Esophagus muscularis mucosa (tissue), 4 donors: ENCODE measurements at regions not wholly inside any gene's neighbourhood (a gene's known extent, or its start where the extent isn't known, plus 50 kb on each side); places are given as distances from the start of the nearest gene placed in this dataset.
"Not testable (repeated sequence)": the region's sequence is repeated elsewhere in the genome, so short reads cannot be mapped to it uniquely, and the experiment has no call there.

ENCODE experiments used
- DNase-seq: peaks from one replicate; pipeline ENCODE4 v3.0.0-alpha.2; 2017; ENCODE audit errors: extremely low spot score
- H3K27ac ChIP-seq, 4 donors: fragments of 200-600 bp; sonication (generic); replicated peaks in 1 of 4; 1 replicate in 3 of 4; 2 replicates in 1 of 4; pipeline ENCODE4 v1.5.1; 2016 to 2019; ENCODE audit warnings: mild to moderate bottlenecking in 1 of 4
- H3K27me3 ChIP-seq, 4 donors: fragments of 200-600 bp; sonication (generic); one replicate each; pipeline versions ENCODE4 v1.5.1 to v1.6.0; 2016 to 2019
- H3K36me3 ChIP-seq, 4 donors: fragments of 200-600 bp; sonication (generic); one replicate each; pipeline ENCODE4 v1.5.1; 2016 to 2019
- H3K4me1 ChIP-seq, 4 donors: fragments of 200-600 bp; sonication (generic); one replicate each; pipeline ENCODE4 v1.5.1; 2016 to 2019
- H3K4me3 ChIP-seq, 4 donors: fragments of 200-600 bp; sonication (generic); 1 replicate in 2 of 4; 2 replicates in 2 of 4; pipeline ENCODE4 v1.5.1; 2016 to 2019; ENCODE audit warnings: mild to moderate bottlenecking in 4 of 4, moderate library complexity in 1 of 4
- H3K9me3 ChIP-seq, 4 donors: fragments of 200-600 bp; sonication (generic); 1 replicate in 3 of 4; 2 replicates in 1 of 4; pipeline ENCODE4 v1.5.1; 2016 to 2019
- CTCF ChIP-seq, 3 experiments: fragments of 200-600 bp in 2 of 3; fragments of 450-650 bp in 1 of 3; sonication (generic) in 2 of 3; IDR thresholded peaks; one replicate each; pipeline ENCODE4 v1.5.1; 2017 to 2019; ENCODE audit warnings: antibody characterized with exemption in 3 of 3, mild to moderate bottlenecking in 2 of 3, moderate library complexity in 1 of 3
- EP300 ChIP-seq: sonication (generic); formaldehyde crosslinking; IDR thresholded peaks from one replicate; pipeline ENCODE4 v1.6.1; 2017; ENCODE audit warnings: antibody characterized with exemption
- POLR2A ChIP-seq: fragments of 450-650 bp; IDR thresholded peaks from one replicate; pipeline ENCODE4 v1.6.1; 2017; ENCODE audit warnings: antibody characterized with exemption, moderate library complexity, mild to moderate bottlenecking, low read depth
- POLR2AphosphoS5 ChIP-seq, 2 donors: sonication (generic); formaldehyde crosslinking; IDR thresholded peaks; one replicate each; pipeline ENCODE4 v1.6.1; 2017; ENCODE audit warnings: antibody characterized with exemption in 2 of 2
- WGBS: methylation state at CpG from one replicate; pipeline ENCODE4 v1.1.5; 2018; 5-methylcytosine and 5-hydroxymethylcytosine counted together
- intact Hi-C: fragments of 100-400 bp; cut with DNase I; formaldehyde crosslinking; loops from one replicate; pipeline ENCODE4 v1.15.1; 2023

- H3K27ac ChIP-seq: no peak overlapping the region
- no peaks in the 10 kb centered on the region for H3K27me3 ChIP-seq
- no peak for DNase-seq
- H3K4me1 ChIP-seq: no peaks in the 10 kb centered on the region
- intact Hi-C loops: no loop called here
- H3K9me3 ChIP-seq: no peaks in the 10 kb centered on the region
- TF ChIP-seq EP300: no peak
- TF ChIP-seq POLR2A: no peak
- TF ChIP-seq POLR2AphosphoS5 (IDR thresholded peaks at IDR 0.05): no peak
- TF ChIP-seq CTCF (IDR thresholded peaks at IDR 0.05): no peak
- H3K4me3 ChIP-seq: no peak overlapping the region
- no peaks in the 10 kb centered on the region for H3K36me3 ChIP-seq
- WGBS: 91% methylated on average over 5 of the region's 5 CpGs
Measured at GRCh38 chr11:38710262-38710661, 2112.2 kb upstream of the RAG2 start.

GRCh38 chr11:38700111-38700510 lies 2102.1 kb upstream of the RAG2 start:
- Histone ChIP-seq H3K36me3 (no peaks in the 10 kb centered on the region), H3K9me3 (no peaks in the 10 kb centered on the region), H3K4me3 (no peak overlapping the region), H3K27me3 (no peaks in the 10 kb centered on the region), H3K4me1 (no peaks in the 10 kb centered on the region), H3K27ac (no peak overlapping the region)
- TF ChIP-seq EP300 (no peak), POLR2A (no peak), POLR2AphosphoS5 (IDR thresholded peaks at IDR 0.05) (no peak), CTCF (IDR thresholded peaks at IDR 0.05) (no peak)
- WGBS: 67% methylated on average over 2 of the region's 2 CpGs
- intact Hi-C loops: no loop called here
- no peak for DNase-seq

- H3K4me3 ChIP-seq: no peak overlapping the region
Measured at GRCh38 chr11:38693306-38693705, 2095.3 kb upstream of the RAG2 start.

GRCh38 chr11:38690211-38690610 lies 2092.2 kb upstream of the RAG2 start:
- H3K27me3 ChIP-seq, H3K9me3 ChIP-seq, H3K27ac ChIP-seq, H3K4me3 ChIP-seq, H3K36me3 ChIP-seq, H3K4me1 ChIP-seq, DNase-seq, intact Hi-C loops: not testable (repeated sequence)
- 95% methylated on average over 2 of the region's 2 CpGs for WGBS

More at GRCh38 chr11:38693306-38693705, 2095.3 kb upstream of the RAG2 start:
- intact Hi-C loops: no loop called here
- Histone ChIP-seq H3K27ac (no peak overlapping the region), H3K4me1 (no peaks in the 10 kb centered on the region), H3K36me3 (no peaks in the 10 kb centered on the region), H3K9me3 (no peaks in the 10 kb centered on the region), H3K27me3 (no peaks in the 10 kb centered on the region)
- TF ChIP-seq CTCF (IDR thresholded peaks at IDR 0.05) (no peak), EP300 (no peak), POLR2AphosphoS5 (IDR thresholded peaks at IDR 0.05) (no peak), POLR2A (no peak)
- no peak for DNase-seq
- WGBS: 100% methylated on average over 1 of the region's 1 CpG

GRCh38 chr11:38687008-38687407 lies 2089.0 kb upstream of the RAG2 start:
- DNase-seq: no peak
- intact Hi-C loops: no loop called here

More at GRCh38 chr11:38687008-38687407, 2089.0 kb upstream of the RAG2 start:
- Histone ChIP-seq H3K27me3 (no peaks in the 10 kb centered on the region), H3K36me3 (no peaks in the 10 kb centered on the region), H3K4me3 (no peak overlapping the region), H3K27ac (no peak overlapping the region), H3K9me3 (no peaks in the 10 kb centered on the region), H3K4me1 (no peaks in the 10 kb centered on the region)
- TF ChIP-seq POLR2A (no peak), POLR2AphosphoS5 (IDR thresholded peaks at IDR 0.05) (no peak), EP300 (no peak), CTCF (IDR thresholded peaks at IDR 0.05) (no peak)
- WGBS: 50% methylated on average over 3 of the region's 3 CpGs
